Upper lobe of left lung (tissue), 4 donors: ENCODE measurements at regions not wholly inside any gene's neighbourhood (a gene's known extent, or its start where the extent isn't known, plus 50 kb on each side); places are given as distances from the start of the nearest gene placed in this dataset.

Experiments used
- EP300 ChIP-seq, 4 donors: sonication (generic); formaldehyde crosslinking; IDR thresholded peaks; one replicate each; pipeline ENCODE4 v1.5.1; 2017; ENCODE audit warnings: antibody characterized with exemption in 4 of 4, control low read depth in 2 of 4
- POLR2A ChIP-seq, 4 donors: fragments of 450-650 bp; IDR thresholded peaks; one replicate each; pipeline ENCODE4 v1.5.1; 2016 to 2017; ENCODE audit warnings: antibody characterized with exemption in 4 of 4, mild to moderate bottlenecking in 2 of 4
- TF ChIP-seq, protein P1 (sequence below), 6 experiments: fragments of 450-650 bp in 4 of 6; fragments of 200-600 bp in 2 of 6; sonication (generic) in 2 of 6; IDR thresholded peaks; one replicate each; pipeline ENCODE4 v1.5.1; 2016 to 2019; ENCODE audit warnings: antibody characterized with exemption in 6 of 6

GRCh38 chr5:174312641-174313040 is 267.1 kb downstream of the NSG2 start:
- no peak for TF ChIP-seq POLR2A (IDR thresholded peaks at IDR 0.05)
- TF ChIP-seq EP300 (IDR thresholded peaks at IDR 0.05) = no peak
- TF ChIP-seq, protein P1, sequence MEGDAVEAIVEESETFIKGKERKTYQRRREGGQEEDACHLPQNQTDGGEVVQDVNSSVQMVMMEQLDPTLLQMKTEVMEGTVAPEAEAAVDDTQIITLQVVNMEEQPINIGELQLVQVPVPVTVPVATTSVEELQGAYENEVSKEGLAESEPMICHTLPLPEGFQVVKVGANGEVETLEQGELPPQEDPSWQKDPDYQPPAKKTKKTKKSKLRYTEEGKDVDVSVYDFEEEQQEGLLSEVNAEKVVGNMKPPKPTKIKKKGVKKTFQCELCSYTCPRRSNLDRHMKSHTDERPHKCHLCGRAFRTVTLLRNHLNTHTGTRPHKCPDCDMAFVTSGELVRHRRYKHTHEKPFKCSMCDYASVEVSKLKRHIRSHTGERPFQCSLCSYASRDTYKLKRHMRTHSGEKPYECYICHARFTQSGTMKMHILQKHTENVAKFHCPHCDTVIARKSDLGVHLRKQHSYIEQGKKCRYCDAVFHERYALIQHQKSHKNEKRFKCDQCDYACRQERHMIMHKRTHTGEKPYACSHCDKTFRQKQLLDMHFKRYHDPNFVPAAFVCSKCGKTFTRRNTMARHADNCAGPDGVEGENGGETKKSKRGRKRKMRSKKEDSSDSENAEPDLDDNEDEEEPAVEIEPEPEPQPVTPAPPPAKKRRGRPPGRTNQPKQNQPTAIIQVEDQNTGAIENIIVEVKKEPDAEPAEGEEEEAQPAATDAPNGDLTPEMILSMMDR (IDR thresholded peaks at IDR 0.05) = no peak
